HEK293 (cell line): ENCODE measurements at regions not wholly inside any gene's neighbourhood (a gene's known extent, or its start where the extent isn't known, plus 50 kb on each side); places are given as distances from the start of the nearest gene placed in this dataset.

Source experiments
- SALL2 ChIP-seq: fragments of 450-650 bp; formaldehyde crosslinking; IDR thresholded peaks from 2 replicates; pipeline ENCODE4 v1.5.0; 2017; ENCODE audit warnings: missing biosample characterization, mild to moderate bottlenecking, missing genetic modification characterization, borderline replicate concordance
- TRIM28 ChIP-seq: IDR thresholded peaks from 2 replicates; pipeline ENCODE4 v1.6.1; 2011; ENCODE audit warnings: low read length, control low read depth, borderline replicate concordance
- ZBTB7A ChIP-seq: fragments of 450-650 bp; formaldehyde crosslinking; IDR thresholded peaks from 2 replicates; pipeline ENCODE4 v1.5.1; 2016; ENCODE audit warnings: low read depth, missing biosample characterization, missing genetic modification characterization
- ZNF16 ChIP-seq: fragments of 450-650 bp; formaldehyde crosslinking; IDR thresholded peaks from 2 replicates; pipeline ENCODE4 v1.5.1; 2016; ENCODE audit warnings: low read depth, missing biosample characterization, missing genetic modification characterization
- TF ChIP-seq, protein P1 (sequence below): fragments of 450-650 bp; formaldehyde crosslinking; IDR thresholded peaks from 2 replicates; pipeline ENCODE4 v1.5.1; 2016; ENCODE audit warnings: missing biosample characterization, missing genetic modification characterization
- TF ChIP-seq, protein P2 (sequence below): fragments of 450-650 bp; formaldehyde crosslinking; IDR thresholded peaks from 2 replicates; pipeline ENCODE4 v1.5.1; 2016; ENCODE audit warnings: missing biosample characterization, missing genetic modification characterization
- TF ChIP-seq, protein P3 (sequence below): fragments of 450-650 bp; formaldehyde crosslinking; IDR thresholded peaks from 2 replicates; pipeline ENCODE4 v1.5.1; 2016; ENCODE audit warnings: missing biosample characterization, missing genetic modification characterization
- TF ChIP-seq, protein P4 (sequence below): fragments of 450-650 bp; formaldehyde crosslinking; IDR thresholded peaks from 2 replicates; pipeline ENCODE4 v1.5.1; 2016; ENCODE audit warnings: missing biosample characterization, missing genetic modification characterization

DNA sequence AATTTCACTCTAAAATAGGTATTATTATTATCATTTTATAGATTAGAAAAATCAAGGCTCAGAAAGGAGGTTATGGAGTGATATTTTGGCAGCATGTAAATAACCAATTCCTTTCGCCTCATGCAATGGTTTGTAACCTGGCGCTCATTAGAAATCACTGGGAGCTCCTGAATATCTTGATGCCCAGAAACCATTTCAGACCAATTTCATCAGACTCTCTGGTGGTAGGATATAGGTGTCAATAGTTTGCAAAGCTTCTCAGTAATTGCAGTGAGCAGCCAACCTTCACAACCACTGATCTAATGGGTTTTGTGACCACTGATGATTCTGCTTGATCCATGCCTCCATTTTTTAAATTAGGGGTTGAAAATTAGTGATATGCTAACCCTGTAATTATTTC lies 57.8 kb upstream of the ZC3H12C start:
- TF ChIP-seq, protein P1, sequence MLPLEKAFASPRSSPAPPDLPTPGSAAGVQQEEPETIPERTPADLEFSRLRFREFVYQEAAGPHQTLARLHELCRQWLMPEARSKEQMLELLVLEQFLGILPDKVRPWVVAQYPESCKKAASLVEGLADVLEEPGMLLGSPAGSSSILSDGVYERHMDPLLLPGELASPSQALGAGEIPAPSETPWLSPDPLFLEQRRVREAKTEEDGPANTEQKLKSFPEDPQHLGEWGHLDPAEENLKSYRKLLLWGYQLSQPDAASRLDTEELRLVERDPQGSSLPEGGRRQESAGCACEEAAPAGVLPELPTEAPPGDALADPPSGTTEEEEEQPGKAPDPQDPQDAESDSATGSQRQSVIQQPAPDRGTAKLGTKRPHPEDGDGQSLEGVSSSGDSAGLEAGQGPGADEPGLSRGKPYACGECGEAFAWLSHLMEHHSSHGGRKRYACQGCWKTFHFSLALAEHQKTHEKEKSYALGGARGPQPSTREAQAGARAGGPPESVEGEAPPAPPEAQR (tag by site-specific recombination) = no peak
- TF ChIP-seq, protein P2, sequence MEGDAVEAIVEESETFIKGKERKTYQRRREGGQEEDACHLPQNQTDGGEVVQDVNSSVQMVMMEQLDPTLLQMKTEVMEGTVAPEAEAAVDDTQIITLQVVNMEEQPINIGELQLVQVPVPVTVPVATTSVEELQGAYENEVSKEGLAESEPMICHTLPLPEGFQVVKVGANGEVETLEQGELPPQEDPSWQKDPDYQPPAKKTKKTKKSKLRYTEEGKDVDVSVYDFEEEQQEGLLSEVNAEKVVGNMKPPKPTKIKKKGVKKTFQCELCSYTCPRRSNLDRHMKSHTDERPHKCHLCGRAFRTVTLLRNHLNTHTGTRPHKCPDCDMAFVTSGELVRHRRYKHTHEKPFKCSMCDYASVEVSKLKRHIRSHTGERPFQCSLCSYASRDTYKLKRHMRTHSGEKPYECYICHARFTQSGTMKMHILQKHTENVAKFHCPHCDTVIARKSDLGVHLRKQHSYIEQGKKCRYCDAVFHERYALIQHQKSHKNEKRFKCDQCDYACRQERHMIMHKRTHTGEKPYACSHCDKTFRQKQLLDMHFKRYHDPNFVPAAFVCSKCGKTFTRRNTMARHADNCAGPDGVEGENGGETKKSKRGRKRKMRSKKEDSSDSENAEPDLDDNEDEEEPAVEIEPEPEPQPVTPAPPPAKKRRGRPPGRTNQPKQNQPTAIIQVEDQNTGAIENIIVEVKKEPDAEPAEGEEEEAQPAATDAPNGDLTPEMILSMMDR = no peak
- TF ChIP-seq, protein P3, sequence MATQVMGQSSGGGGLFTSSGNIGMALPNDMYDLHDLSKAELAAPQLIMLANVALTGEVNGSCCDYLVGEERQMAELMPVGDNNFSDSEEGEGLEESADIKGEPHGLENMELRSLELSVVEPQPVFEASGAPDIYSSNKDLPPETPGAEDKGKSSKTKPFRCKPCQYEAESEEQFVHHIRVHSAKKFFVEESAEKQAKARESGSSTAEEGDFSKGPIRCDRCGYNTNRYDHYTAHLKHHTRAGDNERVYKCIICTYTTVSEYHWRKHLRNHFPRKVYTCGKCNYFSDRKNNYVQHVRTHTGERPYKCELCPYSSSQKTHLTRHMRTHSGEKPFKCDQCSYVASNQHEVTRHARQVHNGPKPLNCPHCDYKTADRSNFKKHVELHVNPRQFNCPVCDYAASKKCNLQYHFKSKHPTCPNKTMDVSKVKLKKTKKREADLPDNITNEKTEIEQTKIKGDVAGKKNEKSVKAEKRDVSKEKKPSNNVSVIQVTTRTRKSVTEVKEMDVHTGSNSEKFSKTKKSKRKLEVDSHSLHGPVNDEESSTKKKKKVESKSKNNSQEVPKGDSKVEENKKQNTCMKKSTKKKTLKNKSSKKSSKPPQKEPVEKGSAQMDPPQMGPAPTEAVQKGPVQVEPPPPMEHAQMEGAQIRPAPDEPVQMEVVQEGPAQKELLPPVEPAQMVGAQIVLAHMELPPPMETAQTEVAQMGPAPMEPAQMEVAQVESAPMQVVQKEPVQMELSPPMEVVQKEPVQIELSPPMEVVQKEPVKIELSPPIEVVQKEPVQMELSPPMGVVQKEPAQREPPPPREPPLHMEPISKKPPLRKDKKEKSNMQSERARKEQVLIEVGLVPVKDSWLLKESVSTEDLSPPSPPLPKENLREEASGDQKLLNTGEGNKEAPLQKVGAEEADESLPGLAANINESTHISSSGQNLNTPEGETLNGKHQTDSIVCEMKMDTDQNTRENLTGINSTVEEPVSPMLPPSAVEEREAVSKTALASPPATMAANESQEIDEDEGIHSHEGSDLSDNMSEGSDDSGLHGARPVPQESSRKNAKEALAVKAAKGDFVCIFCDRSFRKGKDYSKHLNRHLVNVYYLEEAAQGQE (tag by site-specific recombination) = no peak
- TF ChIP-seq ZBTB7A (tag by site-specific recombination) (no peak), ZNF16 (tag by site-specific recombination) (no peak), SALL2 (tag by site-specific recombination) (no peak), TRIM28 (no peak)
- TF ChIP-seq, protein P4, sequence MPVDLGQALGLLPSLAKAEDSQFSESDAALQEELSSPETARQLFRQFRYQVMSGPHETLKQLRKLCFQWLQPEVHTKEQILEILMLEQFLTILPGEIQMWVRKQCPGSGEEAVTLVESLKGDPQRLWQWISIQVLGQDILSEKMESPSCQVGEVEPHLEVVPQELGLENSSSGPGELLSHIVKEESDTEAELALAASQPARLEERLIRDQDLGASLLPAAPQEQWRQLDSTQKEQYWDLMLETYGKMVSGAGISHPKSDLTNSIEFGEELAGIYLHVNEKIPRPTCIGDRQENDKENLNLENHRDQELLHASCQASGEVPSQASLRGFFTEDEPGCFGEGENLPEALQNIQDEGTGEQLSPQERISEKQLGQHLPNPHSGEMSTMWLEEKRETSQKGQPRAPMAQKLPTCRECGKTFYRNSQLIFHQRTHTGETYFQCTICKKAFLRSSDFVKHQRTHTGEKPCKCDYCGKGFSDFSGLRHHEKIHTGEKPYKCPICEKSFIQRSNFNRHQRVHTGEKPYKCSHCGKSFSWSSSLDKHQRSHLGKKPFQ (tag by site-specific recombination) = no peak
